ENCODE measurements at regions not wholly inside any gene's neighbourhood (a gene's known extent, or its start where the extent isn't known, plus 50 kb on each side); places are given as distances from the start of the nearest gene placed in this dataset.

DNA sequence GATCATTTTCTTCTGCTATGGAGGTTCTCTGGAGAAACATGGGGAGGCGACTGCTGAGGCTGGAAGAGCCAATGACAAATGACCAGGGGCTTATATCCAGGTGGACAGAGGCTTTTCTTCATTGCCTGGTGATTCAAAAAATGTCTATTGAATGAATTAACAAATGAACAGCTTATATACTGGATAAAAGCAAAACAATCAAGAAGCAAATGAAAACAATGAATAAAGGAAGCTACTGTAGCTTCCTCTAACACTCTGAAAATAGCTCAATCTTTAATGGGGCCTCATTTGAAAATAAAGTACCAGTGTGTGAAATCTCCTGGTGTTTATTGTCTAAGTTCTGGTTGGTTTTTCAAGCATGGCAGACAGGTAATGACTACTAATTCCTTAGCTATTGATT, 167.5 kb upstream of the TMTC4 start:
- Histone ChIP-seq H3K4me2 (ENCODE audit: low read length) (no peak overlapping the region), H3K79me2 (ENCODE audit: insufficient read depth, low read length) (no peaks in the 10 kb centered on the region), H3K4me3 (replicated peaks in 1 of 2; ENCODE audit: low read depth in 1 of 2, low read length in 2 of 2) (no peak overlapping the region), H3K4me1 (ENCODE audit: control insufficient read depth in 1 of 2, insufficient read depth in 2 of 2, low read length in 2 of 2) (no peaks in the 10 kb centered on the region), H3K27ac (ENCODE audit: low read depth, low read length) (no peak overlapping the region), H3K27me3 (ENCODE audit: insufficient read depth, low read length) (peaks cover 17% of the 10 kb centered on the region), H4K20me1 (ENCODE audit: insufficient read depth) (no peaks in the 10 kb centered on the region), H2AFZ (ENCODE audit: low read depth, low read length, poor library complexity, severe bottlenecking) (no peak overlapping the region), H3K9me3 (ENCODE audit: control insufficient read depth in 1 of 2, insufficient read depth in 1 of 2, low read depth in 1 of 2, low read length in 2 of 2) (no peaks in the 10 kb centered on the region), H3K9ac (ENCODE audit: low read length) (no peak overlapping the region), H3K36me3 (ENCODE audit: control insufficient read depth in 1 of 2, insufficient read depth in 2 of 2, low read length in 2 of 2) (no peaks in the 10 kb centered on the region), H3K9me2 (ENCODE audit: insufficient read depth) (no peaks in the 10 kb centered on the region)
- no TSS peak for BruUV-seq (replicated peaks)
- ChIA-PET RAD21 (ENCODE audit: low non-redundant PET in 1 of 2, low total read pairs in 2 of 2, uncharacterized antibody in 2 of 2, unreplicated experiment in 2 of 2) (no interaction called here), POLR2A (no interaction called here), CTCF (no interaction called here)
- no peak for DNase-seq (ENCODE audit: low read depth, low spot score)
- intact Hi-C loops (cut with micrococcal nuclease): no loop called here
- ATAC-seq: no peak
- TF ChIP-seq SP1 (IDR thresholded peaks at IDR 0.05; ENCODE audit: low read depth) (no peak), EZH2phosphoT487 (IDR thresholded peaks at IDR 0.05; ENCODE audit: borderline replicate concordance) (no peak), POLR2A (IDR thresholded peaks at IDR 0.05; ENCODE audit: borderline replicate concordance, extremely low read depth, insufficient read depth, insufficient read length) (no peak), JUND (IDR thresholded peaks at IDR 0.05) (no peak), EZH2 (IDR thresholded peaks at IDR 0.05) (no peak), TCF7L2 (IDR thresholded peaks at IDR 0.05; ENCODE audit: borderline replicate concordance, extremely low read depth, insufficient read depth, insufficient read length) (no peak), CEBPB (IDR thresholded peaks at IDR 0.05; ENCODE audit: low read depth) (no peak), EGR1 (IDR thresholded peaks at IDR 0.05; ENCODE audit: low read depth) (no peak), YY1 (IDR thresholded peaks at IDR 0.05; ENCODE audit: extremely low read depth, insufficient replicate concordance, low read depth, low read length) (no peak), SRF (IDR thresholded peaks at IDR 0.05; ENCODE audit: low read depth) (no peak), POLR2AphosphoS5 (IDR thresholded peaks at IDR 0.05; ENCODE audit: low read depth, low read length) (no peak), ZNF274 (IDR thresholded peaks at IDR 0.05; ENCODE audit: low read depth, low read length) (no peak), SIN3A (IDR thresholded peaks at IDR 0.05; ENCODE audit: low read depth) (no peak), CBX3 (IDR thresholded peaks at IDR 0.05; ENCODE audit: low read depth) (no peak), ELF1 (IDR thresholded peaks at IDR 0.05; ENCODE audit: borderline replicate concordance, low read depth) (no peak)
- TF ChIP-seq, protein P1, sequence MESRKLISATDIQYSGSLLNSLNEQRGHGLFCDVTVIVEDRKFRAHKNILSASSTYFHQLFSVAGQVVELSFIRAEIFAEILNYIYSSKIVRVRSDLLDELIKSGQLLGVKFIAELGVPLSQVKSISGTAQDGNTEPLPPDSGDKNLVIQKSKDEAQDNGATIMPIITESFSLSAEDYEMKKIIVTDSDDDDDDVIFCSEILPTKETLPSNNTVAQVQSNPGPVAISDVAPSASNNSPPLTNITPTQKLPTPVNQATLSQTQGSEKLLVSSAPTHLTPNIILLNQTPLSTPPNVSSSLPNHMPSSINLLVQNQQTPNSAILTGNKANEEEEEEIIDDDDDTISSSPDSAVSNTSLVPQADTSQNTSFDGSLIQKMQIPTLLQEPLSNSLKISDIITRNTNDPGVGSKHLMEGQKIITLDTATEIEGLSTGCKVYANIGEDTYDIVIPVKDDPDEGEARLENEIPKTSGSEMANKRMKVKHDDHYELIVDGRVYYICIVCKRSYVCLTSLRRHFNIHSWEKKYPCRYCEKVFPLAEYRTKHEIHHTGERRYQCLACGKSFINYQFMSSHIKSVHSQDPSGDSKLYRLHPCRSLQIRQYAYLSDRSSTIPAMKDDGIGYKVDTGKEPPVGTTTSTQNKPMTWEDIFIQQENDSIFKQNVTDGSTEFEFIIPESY (IDR thresholded peaks at IDR 0.05; ENCODE audit: extremely low read depth, insufficient replicate concordance, low read length): no peak
- TF ChIP-seq, protein P2, sequence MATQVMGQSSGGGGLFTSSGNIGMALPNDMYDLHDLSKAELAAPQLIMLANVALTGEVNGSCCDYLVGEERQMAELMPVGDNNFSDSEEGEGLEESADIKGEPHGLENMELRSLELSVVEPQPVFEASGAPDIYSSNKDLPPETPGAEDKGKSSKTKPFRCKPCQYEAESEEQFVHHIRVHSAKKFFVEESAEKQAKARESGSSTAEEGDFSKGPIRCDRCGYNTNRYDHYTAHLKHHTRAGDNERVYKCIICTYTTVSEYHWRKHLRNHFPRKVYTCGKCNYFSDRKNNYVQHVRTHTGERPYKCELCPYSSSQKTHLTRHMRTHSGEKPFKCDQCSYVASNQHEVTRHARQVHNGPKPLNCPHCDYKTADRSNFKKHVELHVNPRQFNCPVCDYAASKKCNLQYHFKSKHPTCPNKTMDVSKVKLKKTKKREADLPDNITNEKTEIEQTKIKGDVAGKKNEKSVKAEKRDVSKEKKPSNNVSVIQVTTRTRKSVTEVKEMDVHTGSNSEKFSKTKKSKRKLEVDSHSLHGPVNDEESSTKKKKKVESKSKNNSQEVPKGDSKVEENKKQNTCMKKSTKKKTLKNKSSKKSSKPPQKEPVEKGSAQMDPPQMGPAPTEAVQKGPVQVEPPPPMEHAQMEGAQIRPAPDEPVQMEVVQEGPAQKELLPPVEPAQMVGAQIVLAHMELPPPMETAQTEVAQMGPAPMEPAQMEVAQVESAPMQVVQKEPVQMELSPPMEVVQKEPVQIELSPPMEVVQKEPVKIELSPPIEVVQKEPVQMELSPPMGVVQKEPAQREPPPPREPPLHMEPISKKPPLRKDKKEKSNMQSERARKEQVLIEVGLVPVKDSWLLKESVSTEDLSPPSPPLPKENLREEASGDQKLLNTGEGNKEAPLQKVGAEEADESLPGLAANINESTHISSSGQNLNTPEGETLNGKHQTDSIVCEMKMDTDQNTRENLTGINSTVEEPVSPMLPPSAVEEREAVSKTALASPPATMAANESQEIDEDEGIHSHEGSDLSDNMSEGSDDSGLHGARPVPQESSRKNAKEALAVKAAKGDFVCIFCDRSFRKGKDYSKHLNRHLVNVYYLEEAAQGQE (IDR thresholded peaks at IDR 0.05; ENCODE audit: low read depth): no peak
- TF ChIP-seq, protein P3, sequence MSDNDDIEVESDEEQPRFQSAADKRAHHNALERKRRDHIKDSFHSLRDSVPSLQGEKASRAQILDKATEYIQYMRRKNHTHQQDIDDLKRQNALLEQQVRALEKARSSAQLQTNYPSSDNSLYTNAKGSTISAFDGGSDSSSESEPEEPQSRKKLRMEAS (IDR thresholded peaks at IDR 0.05): no peak
- TF ChIP-seq, protein P4, sequence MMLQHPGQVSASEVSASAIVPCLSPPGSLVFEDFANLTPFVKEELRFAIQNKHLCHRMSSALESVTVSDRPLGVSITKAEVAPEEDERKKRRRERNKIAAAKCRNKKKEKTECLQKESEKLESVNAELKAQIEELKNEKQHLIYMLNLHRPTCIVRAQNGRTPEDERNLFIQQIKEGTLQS (IDR thresholded peaks at IDR 0.05): no peak
- TF ChIP-seq, protein P5, sequence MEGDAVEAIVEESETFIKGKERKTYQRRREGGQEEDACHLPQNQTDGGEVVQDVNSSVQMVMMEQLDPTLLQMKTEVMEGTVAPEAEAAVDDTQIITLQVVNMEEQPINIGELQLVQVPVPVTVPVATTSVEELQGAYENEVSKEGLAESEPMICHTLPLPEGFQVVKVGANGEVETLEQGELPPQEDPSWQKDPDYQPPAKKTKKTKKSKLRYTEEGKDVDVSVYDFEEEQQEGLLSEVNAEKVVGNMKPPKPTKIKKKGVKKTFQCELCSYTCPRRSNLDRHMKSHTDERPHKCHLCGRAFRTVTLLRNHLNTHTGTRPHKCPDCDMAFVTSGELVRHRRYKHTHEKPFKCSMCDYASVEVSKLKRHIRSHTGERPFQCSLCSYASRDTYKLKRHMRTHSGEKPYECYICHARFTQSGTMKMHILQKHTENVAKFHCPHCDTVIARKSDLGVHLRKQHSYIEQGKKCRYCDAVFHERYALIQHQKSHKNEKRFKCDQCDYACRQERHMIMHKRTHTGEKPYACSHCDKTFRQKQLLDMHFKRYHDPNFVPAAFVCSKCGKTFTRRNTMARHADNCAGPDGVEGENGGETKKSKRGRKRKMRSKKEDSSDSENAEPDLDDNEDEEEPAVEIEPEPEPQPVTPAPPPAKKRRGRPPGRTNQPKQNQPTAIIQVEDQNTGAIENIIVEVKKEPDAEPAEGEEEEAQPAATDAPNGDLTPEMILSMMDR (IDR thresholded peaks at IDR 0.05 in 2 of 3, conservative IDR thresholded peaks at IDR 0.05 in 1 of 3; ENCODE audit: borderline replicate concordance in 1 of 3, insufficient read depth in 1 of 3, low read depth in 2 of 3, low read length in 2 of 3): no peak

Measured in HCT116 (cell line).